OCI-LY7 (cell line): ENCODE measurements at regions not wholly inside any gene's neighbourhood (a gene's known extent, or its start where the extent isn't known, plus 50 kb on each side); places are given as distances from the start of the nearest gene placed in this dataset.

ENCODE experiments used
- BruUV-seq: library from RNA; stranded (reverse); fragments of 400-500 nt; replicated peaks from 2 replicates; lab custom pipeline; 2021; lab: Mats Ljungman, UMichigan
- CTCF ChIA-PET: fragments of 300-600 bp; sonication (Branson Sonifier 250); formaldehyde crosslinking; loops from one replicate; lab custom pipeline; 2022; ENCODE audit warnings: antibody characterized with exemption; ENCODE audit not compliant: unreplicated experiment; lab: Charles Lee
- POLR2A ChIA-PET: fragments of 300-600 bp; sonication (Branson Sonifier 250); formaldehyde crosslinking; loops from one replicate; lab custom pipeline; 2022; ENCODE audit warnings: antibody characterized with exemption; lab: Charles Lee
- DNase-seq: peaks from one replicate; pipeline ENCODE4 v3.0.0-alpha.2; 2015; ENCODE audit warnings: low spot score
- H2AFZ ChIP-seq: fragments of 200-600 bp; sonication (generic), shearing (Covaris generic); 2 replicates; pipeline ENCODE4 v1.6.1; 2014; ENCODE audit warnings: mild to moderate bottlenecking, antibody characterized with exemption, low read length, moderate library complexity
- H3K27ac ChIP-seq: fragments of 200-600 bp; sonication (generic); 2 replicates; pipeline ENCODE4 v1.5.1; 2014; ENCODE audit warnings: mixed run types, low read depth, mild to moderate bottlenecking, moderate library complexity, low read length, inconsistent platforms; ENCODE audit not compliant: poor library complexity, severe bottlenecking
- H3K36me3 ChIP-seq: fragments of 200-600 bp; sonication (generic); 2 replicates; pipeline ENCODE4 v1.6.1; 2014; ENCODE audit warnings: mild to moderate bottlenecking, antibody characterized with exemption, low read length, moderate library complexity, mixed read lengths; ENCODE audit not compliant: insufficient read depth
- H3K4me1 ChIP-seq: fragments of 200-600 bp; sonication (generic); 2 replicates; pipeline ENCODE4 v1.5.1; 2014; ENCODE audit warnings: mild to moderate bottlenecking, low read length; ENCODE audit not compliant: insufficient read depth, poor library complexity, severe bottlenecking
- H3K4me2 ChIP-seq: fragments of 200-600 bp; sonication (generic); 2 replicates; pipeline ENCODE4 v1.6.1; 2014; ENCODE audit warnings: mild to moderate bottlenecking, low read length
- H3K4me3 ChIP-seq: fragments of 200-600 bp; sonication (generic); 2 replicates; pipeline ENCODE4 v1.5.1; 2014; ENCODE audit warnings: mild to moderate bottlenecking, low read depth, low read length; ENCODE audit not compliant: poor library complexity, severe bottlenecking
- H3K79me2 ChIP-seq: fragments of 200-600 bp; sonication (generic); 2 replicates; pipeline ENCODE4 v1.6.1; 2016; ENCODE audit warnings: low read depth, mild to moderate bottlenecking, low read length, moderate library complexity, mixed read lengths; ENCODE audit not compliant: insufficient read depth
- H3K9me2 ChIP-seq: fragments of 200-600 bp; sonication (generic); 2 replicates; pipeline ENCODE4 v1.6.1; 2016; ENCODE audit warnings: mild to moderate bottlenecking, low read length, mixed read lengths; ENCODE audit not compliant: insufficient read depth
- H3K9me3 ChIP-seq: fragments of 200-600 bp; sonication (generic); 2 replicates; pipeline ENCODE4 v1.6.1; 2014; ENCODE audit warnings: mild to moderate bottlenecking, mixed run types, low read length, mixed read lengths
- H4K20me1 ChIP-seq: fragments of 200-600 bp; sonication (generic); 2 replicates; pipeline ENCODE4 v1.6.1; 2014; ENCODE audit warnings: mild to moderate bottlenecking, antibody characterized with exemption, low read length, moderate library complexity, mixed read lengths; ENCODE audit not compliant: insufficient read depth
- EZH2phosphoT487 ChIP-seq: fragments of 200-600 bp; sonication (generic); IDR thresholded peaks from 2 replicates; pipeline ENCODE4 v1.6.1; 2018; ENCODE audit warnings: low read depth, borderline replicate concordance, mild to moderate bottlenecking, mixed run types, antibody characterized with exemption, low read length, moderate library complexity, mixed read lengths
- intact Hi-C: fragments of 100-400 bp; cut with micrococcal nuclease; formaldehyde crosslinking; loops from one replicate; pipeline ENCODE4 v1.10.0; 2022; ENCODE audit not compliant: unreplicated experiment
- TF ChIP-seq, protein P1 (sequence below): fragments of 200-600 bp; sonication (generic); conservative IDR thresholded peaks from 2 replicates; pipeline ENCODE4 v1.5.1; 2014; ENCODE audit warnings: mild to moderate bottlenecking, antibody characterized with exemption, low read length, moderate library complexity, mixed read lengths

DNA sequence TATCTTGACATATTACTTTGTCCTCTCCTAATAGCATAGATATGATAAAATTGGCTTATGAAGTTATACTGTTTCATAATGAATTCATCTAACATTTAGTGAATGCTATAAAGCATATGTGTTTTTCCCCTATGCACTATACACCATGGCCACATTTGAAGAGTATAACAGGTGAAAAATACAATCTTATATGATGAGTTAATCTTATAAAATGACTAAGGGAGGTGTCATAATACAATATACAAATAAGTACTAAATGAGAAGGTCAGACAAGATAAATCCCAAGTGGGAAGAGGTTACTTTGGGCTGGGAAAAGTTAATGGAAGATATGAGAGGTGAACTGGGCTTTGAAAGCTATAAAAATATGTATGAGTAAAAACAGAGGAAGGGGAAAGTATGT, 174.4 kb downstream of the PCSK1 start:
- BruUV-seq: no TSS peak
- ChIA-PET CTCF (no interaction called here), POLR2A (no interaction called here)
- Histone ChIP-seq H3K9me2 (no peaks in the 10 kb centered on the region), H4K20me1 (no peaks in the 10 kb centered on the region), H3K27ac (no peak overlapping the region), H3K36me3 (no peaks in the 10 kb centered on the region), H3K4me2 (no peak overlapping the region), H2AFZ (no peak overlapping the region), H3K4me1 (no peaks in the 10 kb centered on the region), H3K4me3 (no peak overlapping the region), H3K9me3 (no peaks in the 10 kb centered on the region), H3K79me2 (no peaks in the 10 kb centered on the region)
- intact Hi-C loops: no loop called here
- DNase-seq: no peak
- TF ChIP-seq, protein P1, sequence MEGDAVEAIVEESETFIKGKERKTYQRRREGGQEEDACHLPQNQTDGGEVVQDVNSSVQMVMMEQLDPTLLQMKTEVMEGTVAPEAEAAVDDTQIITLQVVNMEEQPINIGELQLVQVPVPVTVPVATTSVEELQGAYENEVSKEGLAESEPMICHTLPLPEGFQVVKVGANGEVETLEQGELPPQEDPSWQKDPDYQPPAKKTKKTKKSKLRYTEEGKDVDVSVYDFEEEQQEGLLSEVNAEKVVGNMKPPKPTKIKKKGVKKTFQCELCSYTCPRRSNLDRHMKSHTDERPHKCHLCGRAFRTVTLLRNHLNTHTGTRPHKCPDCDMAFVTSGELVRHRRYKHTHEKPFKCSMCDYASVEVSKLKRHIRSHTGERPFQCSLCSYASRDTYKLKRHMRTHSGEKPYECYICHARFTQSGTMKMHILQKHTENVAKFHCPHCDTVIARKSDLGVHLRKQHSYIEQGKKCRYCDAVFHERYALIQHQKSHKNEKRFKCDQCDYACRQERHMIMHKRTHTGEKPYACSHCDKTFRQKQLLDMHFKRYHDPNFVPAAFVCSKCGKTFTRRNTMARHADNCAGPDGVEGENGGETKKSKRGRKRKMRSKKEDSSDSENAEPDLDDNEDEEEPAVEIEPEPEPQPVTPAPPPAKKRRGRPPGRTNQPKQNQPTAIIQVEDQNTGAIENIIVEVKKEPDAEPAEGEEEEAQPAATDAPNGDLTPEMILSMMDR: no peak
- TF ChIP-seq EZH2phosphoT487: no peak

DNA sequence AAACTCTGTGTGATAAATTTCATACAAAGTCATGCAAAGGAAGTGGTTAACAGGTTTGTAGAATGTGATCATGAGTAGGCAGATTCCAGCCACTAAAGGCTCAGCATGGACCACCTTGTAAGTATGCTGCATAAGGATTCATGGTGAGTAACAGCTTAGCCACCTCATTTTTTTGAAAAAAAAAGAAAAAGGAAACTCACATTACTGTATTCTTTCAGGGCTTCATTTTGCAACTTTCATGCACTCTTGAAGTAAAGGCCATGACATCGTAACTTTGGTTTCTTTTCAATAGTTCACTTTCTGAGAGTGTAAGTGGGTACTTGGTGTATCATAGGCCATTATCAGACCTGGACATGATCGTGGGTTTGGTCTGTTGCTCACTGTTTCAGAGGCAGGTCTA, 175.1 kb downstream of the PCSK1 start:
- no peaks in the 10 kb centered on the region for H4K20me1 ChIP-seq
- H3K9me2 ChIP-seq: no peaks in the 10 kb centered on the region
- H2AFZ ChIP-seq: no peak overlapping the region
- H3K79me2 ChIP-seq: no peaks in the 10 kb centered on the region
- no peaks in the 10 kb centered on the region for H3K36me3 ChIP-seq
- H3K27ac ChIP-seq: no peak overlapping the region
- H3K9me3 ChIP-seq: no peaks in the 10 kb centered on the region
- BruUV-seq: no TSS peak
- H3K4me2 ChIP-seq: no peak overlapping the region
- DNase-seq: no peak
- ChIA-PET CTCF (no interaction called here), POLR2A (no interaction called here)
- H3K4me3 ChIP-seq: no peak overlapping the region
- intact Hi-C loops: no loop called here
- TF ChIP-seq, protein P1: no peak
- TF ChIP-seq EZH2phosphoT487: no peak
- no peaks in the 10 kb centered on the region for H3K4me1 ChIP-seq

- DNase-seq: peak; percentile 8
- BruUV-seq: no TSS peak
- Histone ChIP-seq H4K20me1 (no peaks in the 10 kb centered on the region), H3K36me3 (no peaks in the 10 kb centered on the region), H3K4me1 (no peaks in the 10 kb centered on the region), H3K9me2 (no peaks in the 10 kb centered on the region), H3K4me3 (no peak overlapping the region), H3K79me2 (no peaks in the 10 kb centered on the region), H3K4me2 (no peak overlapping the region), H3K9me3 (no peaks in the 10 kb centered on the region), H2AFZ (no peak overlapping the region), H3K27ac (no peak overlapping the region)
- ChIA-PET POLR2A (no interaction called here), CTCF (no interaction called here)
- intact Hi-C loops: no loop called here
- TF ChIP-seq, protein P1: peak; percentile 35; the same call in 1 of the 2 replicates
- no peak for TF ChIP-seq EZH2phosphoT487
Observed at GRCh38 chr5:96256795-96257470, 176.1 kb downstream of the PCSK1 start.
